22Rv1 (cell line): ENCODE measurements at regions not wholly inside any gene's neighbourhood (a gene's known extent, or its start where the extent isn't known, plus 50 kb on each side); places are given as distances from the start of the nearest gene placed in this dataset.

ENCODE experiments used
- CTCF ChIP-seq: fragments of 450-650 bp; IDR thresholded peaks from 2 replicates; pipeline ENCODE4 v1.5.1; 2017; ENCODE audit warnings: mild to moderate bottlenecking
- ZFX ChIP-seq: fragments of 450-650 bp; IDR thresholded peaks from 2 replicates; pipeline ENCODE4 v1.6.1; 2017; ENCODE audit warnings: antibody characterized with exemption, borderline replicate concordance

DNA sequence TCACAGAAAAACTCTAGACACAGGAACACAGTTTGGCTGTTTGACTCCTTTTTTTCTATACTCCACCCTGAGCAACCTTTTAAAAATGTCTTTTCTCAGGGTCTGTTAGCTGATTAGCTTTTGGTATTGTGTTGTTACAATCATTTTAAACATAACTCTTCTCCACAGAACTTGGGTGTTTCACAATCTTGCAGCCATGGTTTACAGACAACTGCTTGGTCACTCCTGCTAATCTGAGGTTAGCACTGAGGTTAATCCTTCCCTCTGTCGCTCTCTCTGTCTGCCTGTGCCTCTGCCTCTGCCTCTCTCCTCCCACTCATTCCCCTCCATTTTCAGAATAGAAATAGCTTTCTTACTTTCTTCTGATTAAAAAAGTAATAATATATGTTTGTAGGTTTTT, 62.4 kb upstream of the ZBED5 start:
- no peak for TF ChIP-seq CTCF
- TF ChIP-seq ZFX = no peak
